AG04449 (cell line): ENCODE measurements at regions not wholly inside any gene's neighbourhood (a gene's known extent, or its start where the extent isn't known, plus 50 kb on each side); places are given as distances from the start of the nearest gene placed in this dataset.

ENCODE experiments used
- CTCF ChIA-PET: fragments of 350-600 bp; formaldehyde crosslinking; extraction: SDS; loops from one replicate; lab custom pipeline; 2021; ENCODE audit warnings: antibody characterized with exemption; lab: Yijun Ruan, JAX
- POLR2A ChIA-PET: fragments of 400-600, 350-600 bp; formaldehyde crosslinking; extraction: SDS; loops from one replicate; lab custom pipeline; 2020; ENCODE audit warnings: antibody characterized with exemption, inconsistent platforms; lab: Yijun Ruan, JAX
- DNase-seq: peaks from one replicate; pipeline ENCODE4 v3.0.0-alpha.2; 2010; ENCODE audit warnings: low read depth, low spot score
- H3K4me3 ChIP-seq: 2 replicates; pipeline ENCODE4 v1.5.1; 2011; ENCODE audit warnings: low read depth, mild to moderate bottlenecking, control low read depth, low read length
- TF ChIP-seq, protein P1 (sequence below): IDR thresholded peaks from one replicate; pipeline ENCODE4 v1.5.1; 2011; ENCODE audit warnings: mild to moderate bottlenecking, moderate library complexity, low read length, control low read depth, inconsistent platforms; ENCODE audit not compliant: insufficient read depth; ENCODE audit errors: missing control alignments

DNA sequence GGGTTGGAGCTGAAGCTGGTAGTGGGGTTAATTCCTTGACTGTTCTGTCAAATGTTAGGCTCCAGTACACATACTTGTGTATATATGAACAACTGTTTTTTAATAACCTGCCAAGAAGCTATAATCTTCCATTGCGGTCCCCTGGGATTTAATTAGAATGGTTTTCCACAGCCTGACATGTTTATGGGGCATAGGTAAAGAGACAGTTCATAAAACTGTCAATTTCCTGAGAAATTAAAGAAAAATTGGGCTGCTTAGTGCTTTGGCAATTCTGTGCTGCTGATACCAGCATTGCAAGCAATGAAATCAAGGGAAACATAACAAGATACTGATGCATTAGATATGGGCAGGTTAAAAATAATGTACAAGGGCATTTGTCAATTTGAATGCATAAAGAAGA is 314.1 kb upstream of the SLC35B3 start:
- TF ChIP-seq, protein P1, sequence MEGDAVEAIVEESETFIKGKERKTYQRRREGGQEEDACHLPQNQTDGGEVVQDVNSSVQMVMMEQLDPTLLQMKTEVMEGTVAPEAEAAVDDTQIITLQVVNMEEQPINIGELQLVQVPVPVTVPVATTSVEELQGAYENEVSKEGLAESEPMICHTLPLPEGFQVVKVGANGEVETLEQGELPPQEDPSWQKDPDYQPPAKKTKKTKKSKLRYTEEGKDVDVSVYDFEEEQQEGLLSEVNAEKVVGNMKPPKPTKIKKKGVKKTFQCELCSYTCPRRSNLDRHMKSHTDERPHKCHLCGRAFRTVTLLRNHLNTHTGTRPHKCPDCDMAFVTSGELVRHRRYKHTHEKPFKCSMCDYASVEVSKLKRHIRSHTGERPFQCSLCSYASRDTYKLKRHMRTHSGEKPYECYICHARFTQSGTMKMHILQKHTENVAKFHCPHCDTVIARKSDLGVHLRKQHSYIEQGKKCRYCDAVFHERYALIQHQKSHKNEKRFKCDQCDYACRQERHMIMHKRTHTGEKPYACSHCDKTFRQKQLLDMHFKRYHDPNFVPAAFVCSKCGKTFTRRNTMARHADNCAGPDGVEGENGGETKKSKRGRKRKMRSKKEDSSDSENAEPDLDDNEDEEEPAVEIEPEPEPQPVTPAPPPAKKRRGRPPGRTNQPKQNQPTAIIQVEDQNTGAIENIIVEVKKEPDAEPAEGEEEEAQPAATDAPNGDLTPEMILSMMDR: no peak
- DNase-seq: no peak
- CTCF ChIA-PET: no interaction called here
- H3K4me3 ChIP-seq: no peak overlapping the region
- POLR2A ChIA-PET: no interaction called here

DNA sequence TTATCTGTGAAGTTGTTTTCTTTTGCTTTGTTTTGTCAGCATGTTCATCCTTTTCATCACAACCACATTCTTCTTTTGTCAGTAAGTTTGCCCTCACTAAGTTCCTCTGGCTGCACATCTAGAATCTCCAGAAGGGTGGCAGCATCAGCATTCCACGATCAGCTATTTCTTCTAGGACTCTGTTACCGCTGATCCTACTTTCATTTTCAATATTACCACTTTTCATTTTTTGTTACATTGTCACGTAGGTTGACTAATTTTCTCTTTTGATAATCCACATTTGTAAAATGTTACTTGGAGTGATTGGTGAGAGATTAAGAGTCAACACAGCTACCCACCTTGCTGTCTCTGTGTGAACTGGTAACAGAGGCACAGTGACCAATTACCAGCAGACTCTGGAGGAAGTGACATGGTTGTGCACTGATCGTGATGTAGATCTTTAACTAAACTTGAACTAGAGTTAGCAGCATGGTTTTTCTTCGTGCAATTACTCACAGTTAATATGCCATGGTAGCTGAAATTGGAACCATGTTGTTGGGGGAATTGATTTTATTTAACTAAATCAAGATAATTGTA is 307.9 kb upstream of the SLC35B3 start:
- TF ChIP-seq, protein P1: no peak
- DNase-seq: no peak
- POLR2A ChIA-PET: no interaction called here
- CTCF ChIA-PET: no interaction called here
- no peak overlapping the region for H3K4me3 ChIP-seq

DNA sequence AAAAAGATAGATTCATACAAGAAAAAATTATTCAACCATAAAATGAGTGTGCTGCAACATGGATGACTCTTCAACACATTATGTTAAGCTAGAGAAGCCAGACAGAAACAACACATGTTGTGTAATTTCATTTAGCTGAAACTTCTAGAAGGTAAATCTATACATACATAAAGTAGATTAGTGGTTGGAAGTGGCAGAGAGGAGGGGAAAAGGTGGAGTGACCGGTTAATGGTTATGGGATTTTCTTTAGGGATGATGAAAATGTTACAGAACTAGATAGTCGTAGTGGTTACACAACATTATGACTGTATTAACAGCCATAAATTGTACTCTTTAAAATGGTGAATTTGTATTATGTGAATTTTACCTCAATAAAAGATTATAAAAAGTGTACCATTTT is 304.1 kb upstream of the SLC35B3 start:
- DNase-seq: no peak
- no peak overlapping the region for H3K4me3 ChIP-seq
- ChIA-PET CTCF (no interaction called here), POLR2A (no interaction called here)
- TF ChIP-seq, protein P1: no peak

DNA sequence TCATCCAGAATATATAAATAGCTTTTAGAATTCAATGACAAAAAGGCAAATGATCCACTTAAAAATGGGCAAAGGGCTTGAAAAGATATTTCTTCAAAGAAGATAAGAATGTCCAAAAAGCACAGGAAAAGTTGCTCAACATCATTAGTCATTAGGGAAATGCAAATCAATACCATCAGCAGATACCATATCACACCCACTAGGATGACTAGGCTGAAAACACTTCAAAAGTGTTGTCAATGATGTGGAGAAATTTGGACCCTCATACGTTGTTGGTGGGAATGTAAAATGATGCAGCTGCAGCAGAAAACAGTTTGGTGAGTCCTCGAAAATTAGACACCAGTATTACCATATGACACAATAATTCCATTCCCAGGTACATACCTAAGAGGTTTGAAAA is 303.6 kb upstream of the SLC35B3 start:
- DNase-seq: no peak
- CTCF ChIA-PET: no interaction called here
- no peak overlapping the region for H3K4me3 ChIP-seq
- TF ChIP-seq, protein P1: no peak
- POLR2A ChIA-PET: no interaction called here

DNA sequence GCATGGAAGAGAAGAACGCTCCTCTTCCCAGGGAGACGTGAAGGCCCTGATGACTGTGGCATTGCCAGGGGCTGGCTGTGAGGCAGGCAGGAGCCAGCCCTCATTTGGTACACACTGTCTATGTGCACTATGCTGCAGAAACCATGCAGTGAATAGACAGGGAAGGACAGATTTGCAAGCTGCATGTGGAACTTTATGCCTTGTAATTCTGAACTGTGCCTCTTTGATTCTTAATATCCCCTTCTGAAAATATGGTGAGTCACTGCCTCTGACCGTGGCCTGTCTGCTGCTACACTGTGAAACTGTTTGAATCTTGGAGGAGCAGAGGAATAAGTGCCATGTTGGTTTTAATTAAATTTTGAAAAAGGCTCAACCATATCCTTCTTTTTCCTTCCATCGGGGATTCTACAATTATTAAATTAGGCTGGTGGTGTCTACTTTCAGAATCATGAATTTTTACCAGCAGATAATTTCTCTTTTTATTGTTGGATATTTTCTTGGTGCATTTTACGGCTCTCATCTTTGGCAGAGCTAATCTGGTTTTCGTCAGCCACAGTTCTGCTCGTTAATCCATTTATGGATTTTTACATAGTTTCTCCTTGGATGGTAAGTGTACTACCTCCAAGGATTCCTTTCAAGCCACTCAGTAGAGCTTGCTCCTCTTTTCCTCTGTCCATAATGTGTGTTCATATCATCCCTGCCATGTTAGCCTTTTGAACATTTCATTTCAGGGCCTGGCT is 301.0 kb upstream of the SLC35B3 start:
- ChIA-PET CTCF (no interaction called here), POLR2A (no interaction called here)
- no peak overlapping the region for H3K4me3 ChIP-seq
- TF ChIP-seq, protein P1: no peak
- no peak for DNase-seq

DNA sequence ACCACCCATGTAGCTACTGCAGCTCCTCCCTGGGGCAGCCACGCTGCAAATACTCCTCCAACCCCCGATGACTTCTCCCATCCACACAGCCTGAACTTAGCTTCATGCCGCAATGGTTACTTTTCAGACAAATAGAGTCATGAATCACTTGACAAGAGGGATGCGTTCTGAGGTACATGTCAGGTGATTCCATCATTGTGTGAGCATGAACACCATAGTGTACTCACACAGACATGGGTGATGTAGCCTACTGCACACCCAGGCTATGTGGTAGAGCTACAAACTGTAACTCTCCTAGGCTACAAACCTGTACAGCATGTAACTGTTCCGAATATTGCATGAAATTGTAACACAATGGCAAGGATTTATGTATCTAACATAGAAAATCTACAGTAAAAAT is 298.5 kb upstream of the SLC35B3 start:
- no peak overlapping the region for H3K4me3 ChIP-seq
- no peak for DNase-seq
- TF ChIP-seq, protein P1: no peak
- ChIA-PET POLR2A (no interaction called here), CTCF (no interaction called here)
